ENCODE measurements at regions not wholly inside any gene's neighbourhood (a gene's known extent, or its start where the extent isn't known, plus 50 kb on each side); places are given as distances from the start of the nearest gene placed in this dataset.
"Not testable (repeated sequence)": the region's sequence is repeated elsewhere in the genome, so short reads cannot be mapped to it uniquely, and the experiment has no call there.

- WGBS (ENCODE audit: insufficient coverage): no CpG with 5 or more reads among the region's 3 CpGs
- ATAC-seq (replicated peaks in 1 of 4); POLR2A ChIA-PET: not testable (repeated sequence)
Observed at GRCh38 chr1:46878173-46878782, 63.0 kb downstream of the CYP4A11 start.

GRCh38 chr1:46876093-46876492 is 65.2 kb downstream of the CYP4A11 start:
- WGBS (ENCODE audit: insufficient coverage): no CpG with 5 or more reads among the region's 4 CpGs
- H3K9me3 Mint-ChIP-seq; H3K27me3 Mint-ChIP-seq; H3K4me1 Mint-ChIP-seq; DNase-seq; H3K36me3 Mint-ChIP-seq; H3K27ac ChIP-seq (ENCODE audit: low read length); H3K36me3 ChIP-seq (ENCODE audit: control insufficient read depth in 2 of 2, extremely low read depth in 1 of 2, insufficient read depth in 1 of 2, low read length in 1 of 2); H3K4me3 ChIP-seq (ENCODE audit: control insufficient read depth in 1 of 2, extremely low read depth in 1 of 2, low read length in 1 of 2); ATAC-seq (replicated peaks in 1 of 4); H3K4me1 ChIP-seq (ENCODE audit: control insufficient read depth in 1 of 2, extremely low read depth in 1 of 2, insufficient read depth in 2 of 2, low read length in 2 of 2); CTCF ChIA-PET; H3K27me3 ChIP-seq (replicated peaks in 1 of 2; ENCODE audit: control insufficient read depth in 2 of 2, extremely low read depth in 1 of 2, insufficient read depth in 2 of 2, low read length in 1 of 2); H3K9me3 ChIP-seq; POLR2A ChIA-PET; H3K4me3 Mint-ChIP-seq; H3K27ac Mint-ChIP-seq: not testable (repeated sequence)

More at GRCh38 chr1:46878173-46878782, 63.0 kb downstream of the CYP4A11 start:
- H3K9me3 ChIP-seq; H3K4me1 ChIP-seq (ENCODE audit: control insufficient read depth in 1 of 2, extremely low read depth in 1 of 2, insufficient read depth in 2 of 2, low read length in 2 of 2); H3K4me3 ChIP-seq (ENCODE audit: control insufficient read depth in 1 of 2, extremely low read depth in 1 of 2, low read length in 1 of 2); H3K4me1 Mint-ChIP-seq; H3K36me3 ChIP-seq (ENCODE audit: control insufficient read depth in 2 of 2, extremely low read depth in 1 of 2, insufficient read depth in 1 of 2, low read length in 1 of 2); H3K27ac Mint-ChIP-seq; H3K4me3 Mint-ChIP-seq; H3K9me3 Mint-ChIP-seq; H3K27ac ChIP-seq (ENCODE audit: low read length); H3K36me3 Mint-ChIP-seq; CTCF ChIA-PET; H3K27me3 Mint-ChIP-seq; H3K27me3 ChIP-seq (replicated peaks in 1 of 2; ENCODE audit: control insufficient read depth in 2 of 2, extremely low read depth in 1 of 2, insufficient read depth in 2 of 2, low read length in 1 of 2): not testable (repeated sequence)
- DNase-seq: peak in 6 of 35 experiments; percentile 1 to 39 (median 3)

All from T-cell (primary cell).